Mesodermal cell (in vitro differentiated cells): ENCODE measurements at regions not wholly inside any gene's neighbourhood (a gene's known extent, or its start where the extent isn't known, plus 50 kb on each side); places are given as distances from the start of the nearest gene placed in this dataset.
A peak's percentile ranks its signal among the peaks of the same experiment; 100 is the strongest.
"Not testable (repeated sequence)": the region's sequence is repeated elsewhere in the genome, so short reads cannot be mapped to it uniquely, and the experiment has no call there.

Experiments used
- H3K27ac ChIP-seq: 2 replicates; pipeline ENCODE4 v1.7.0; 2013; ENCODE audit warnings: mild to moderate bottlenecking, low read depth, low read length, moderate library complexity; ENCODE audit not compliant: severe bottlenecking
- H3K36me3 ChIP-seq: 2 replicates; pipeline ENCODE4 v1.7.1; 2013; ENCODE audit warnings: mild to moderate bottlenecking, low read length, moderate library complexity; ENCODE audit not compliant: control insufficient read depth, insufficient read depth
- H3K4me1 ChIP-seq: one replicate; pipeline ENCODE4 v1.7.1; 2013; ENCODE audit warnings: mild to moderate bottlenecking, low read length; ENCODE audit not compliant: insufficient read depth, control insufficient read depth, poor library complexity, severe bottlenecking
- H3K4me3 ChIP-seq: 2 replicates; pipeline ENCODE4 v1.7.0; 2013; ENCODE audit warnings: low read length, control low read depth, mild to moderate bottlenecking; ENCODE audit not compliant: insufficient read depth, poor library complexity, severe bottlenecking; ENCODE audit errors: extremely low read depth
- H3K9me3 ChIP-seq: 2 replicates; pipeline ENCODE4 v1.7.1; 2013; ENCODE audit warnings: mild to moderate bottlenecking, low read length, moderate library complexity; ENCODE audit not compliant: control insufficient read depth
- WGBS, 2 experiments: methylation state at CpG; one replicate each; pipeline ENCODE4 v1.1.5; 2013; ENCODE audit warnings: missing lambda C conversion rate in 2 of 2; ENCODE audit not compliant: insufficient coverage in 2 of 2; 5-methylcytosine and 5-hydroxymethylcytosine counted together

DNA sequence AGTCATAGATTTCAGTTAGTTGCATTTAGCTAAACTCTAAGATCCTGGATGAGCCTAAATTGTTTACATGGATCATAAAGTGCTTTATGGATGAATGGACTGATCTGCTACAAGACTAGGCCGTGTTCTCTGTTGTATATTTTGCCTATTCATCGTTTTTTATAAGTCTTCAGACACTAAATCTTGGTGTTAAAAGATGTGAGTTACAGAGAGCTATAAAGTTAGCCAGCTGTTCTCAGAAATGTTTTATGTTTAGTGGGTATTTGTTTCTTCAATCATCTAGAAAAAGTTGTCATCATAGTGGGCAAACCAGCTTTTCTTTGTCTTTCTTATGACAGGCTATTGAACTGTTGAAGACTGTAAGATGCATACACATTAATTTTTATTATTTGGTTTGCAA is 585.8 kb upstream of the SEMA6A start:
- WGBS, 2 experiments: 86% methylated on average over 1 of the region's 2 CpGs; no CpG with 5 or more reads in 1 of the 2 experiments
- Histone ChIP-seq H3K9me3 (no peaks in the 10 kb centered on the region), H3K36me3 (no peaks in the 10 kb centered on the region)

DNA sequence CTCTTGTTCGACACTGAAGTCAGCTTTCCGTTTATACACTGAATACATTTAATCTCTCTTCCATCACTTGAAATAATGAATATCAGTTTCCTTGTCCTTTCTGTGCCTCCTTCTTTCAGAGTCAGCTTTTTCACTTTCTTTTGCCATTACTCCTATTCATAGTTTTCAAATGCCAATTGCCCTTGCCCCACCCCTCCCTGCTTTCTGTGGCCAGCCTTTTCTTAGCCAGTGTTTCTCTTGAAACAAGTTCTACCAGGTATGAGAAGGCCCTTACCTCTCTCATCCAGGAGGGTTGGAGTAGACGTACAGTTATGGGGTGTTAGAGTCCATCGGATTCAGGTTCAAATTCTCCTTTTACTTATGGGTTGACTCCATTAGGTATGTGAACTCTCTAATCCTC is 574.7 kb upstream of the SEMA6A start:
- no peak overlapping the region for H3K27ac ChIP-seq
- H3K9me3 ChIP-seq: no peaks in the 10 kb centered on the region
- no peak overlapping the region for H3K4me3 ChIP-seq
- no peaks in the 10 kb centered on the region for H3K36me3 ChIP-seq
- H3K4me1 ChIP-seq: no peaks in the 10 kb centered on the region
- 100% methylated on average over 2 of the region's 4 CpGs; no CpG with 5 or more reads in 1 of the 2 experiments for WGBS, 2 experiments

More for the DNA sequence above, 585.8 kb upstream of the SEMA6A start:
- H3K4me3 ChIP-seq: no peak overlapping the region
- no peaks in the 10 kb centered on the region for H3K4me1 ChIP-seq
- H3K27ac ChIP-seq: no peak overlapping the region

DNA sequence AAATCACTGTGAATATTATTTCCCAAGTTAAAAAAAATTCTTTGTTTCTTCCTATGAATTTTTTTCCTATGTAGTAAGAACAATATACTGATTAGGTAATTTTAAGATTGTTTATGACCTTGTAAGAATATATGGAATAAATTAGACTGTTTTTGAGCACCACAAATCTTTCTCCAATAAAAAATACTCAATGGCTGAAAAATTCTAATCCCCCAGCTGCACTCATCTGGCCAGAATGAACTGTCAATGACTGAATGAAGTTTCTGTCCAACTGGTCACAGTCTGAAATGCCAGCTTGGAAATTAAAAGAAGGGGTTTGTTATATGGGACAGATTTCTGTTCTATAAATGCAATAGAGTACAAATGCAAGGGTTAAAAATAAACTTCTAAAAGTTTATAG is 569.5 kb upstream of the SEMA6A start:
- H3K4me1 ChIP-seq: peaks cover 7% of the 10 kb centered on the region
- H3K36me3 ChIP-seq: no peaks in the 10 kb centered on the region
- no peak overlapping the region for H3K4me3 ChIP-seq
- H3K9me3 ChIP-seq: no peaks in the 10 kb centered on the region
- H3K27ac ChIP-seq: no peak overlapping the region

DNA sequence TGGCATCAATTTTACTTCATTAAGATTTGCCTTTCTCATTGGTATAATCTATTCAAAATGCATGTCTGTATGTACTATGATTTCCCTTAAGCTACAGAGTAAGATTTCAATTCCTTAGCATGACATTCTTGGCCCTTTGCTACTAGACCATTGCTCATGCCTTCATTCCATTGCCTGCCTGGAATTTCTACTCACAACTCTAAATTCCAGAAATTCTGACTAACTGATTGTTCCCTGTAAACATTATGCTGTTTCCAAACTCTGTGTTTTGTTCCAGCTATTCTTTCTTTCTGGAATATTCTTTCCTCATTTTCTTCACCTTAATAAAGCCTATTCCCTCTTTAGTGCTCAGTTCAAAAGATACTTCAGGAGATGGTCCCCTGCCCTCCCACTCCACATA is 568.8 kb upstream of the SEMA6A start:
- Histone ChIP-seq H3K4me1 (peaks cover 7% of the 10 kb centered on the region), H3K36me3 (no peaks in the 10 kb centered on the region), H3K4me3 (no peak overlapping the region), H3K9me3 (no peaks in the 10 kb centered on the region), H3K27ac (peak overlapping the region; percentile 26)

DNA sequence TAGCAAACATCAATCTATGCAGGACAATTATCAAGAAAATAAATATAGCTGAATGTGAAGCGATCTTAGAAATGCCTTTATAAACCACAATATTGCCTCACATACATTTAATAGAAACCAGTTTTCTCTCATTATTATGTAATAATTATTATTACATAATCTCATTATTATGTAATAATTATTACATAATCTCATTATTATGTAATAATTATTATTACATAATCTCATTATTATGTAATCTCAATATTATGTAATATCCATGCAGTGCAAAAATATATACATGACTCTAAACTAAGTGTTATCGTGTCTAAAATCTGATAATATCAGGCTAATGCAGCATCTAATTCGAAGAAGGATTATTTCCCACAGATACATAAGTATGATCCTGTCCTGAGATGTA is 563.9 kb upstream of the SEMA6A start:
- H3K27ac ChIP-seq: no peak overlapping the region
- WGBS, 2 experiments: no CpG with 5 or more reads among the region's 3 CpGs
- no peak overlapping the region for H3K4me3 ChIP-seq
- peaks cover 7% of the 10 kb centered on the region for H3K4me1 ChIP-seq
- no peaks in the 10 kb centered on the region for H3K36me3 ChIP-seq
- no peaks in the 10 kb centered on the region for H3K9me3 ChIP-seq

DNA sequence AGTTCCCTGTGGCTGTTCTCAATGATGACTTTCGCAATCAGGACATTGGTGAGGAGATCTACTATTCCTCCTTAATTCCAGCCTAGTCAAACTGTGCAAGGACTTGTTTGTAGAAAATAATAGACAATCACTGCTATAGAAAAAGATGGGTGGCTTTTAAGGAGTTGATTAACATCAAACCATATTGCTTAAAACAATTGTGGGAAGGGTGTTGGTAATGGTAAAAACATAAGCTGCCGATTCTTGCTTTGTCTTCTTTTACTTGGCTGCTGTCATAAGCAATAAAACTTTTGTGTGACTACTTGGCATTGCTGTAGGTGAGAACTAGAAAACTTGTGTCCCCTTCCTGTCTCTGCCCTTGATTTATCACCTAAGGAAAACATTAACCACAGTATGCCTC is 561.2 kb upstream of the SEMA6A start:
- Histone ChIP-seq H3K4me3 (no peak overlapping the region), H3K4me1 (peaks cover 3% of the 10 kb centered on the region), H3K27ac (no peak overlapping the region), H3K9me3 (no peaks in the 10 kb centered on the region), H3K36me3 (no peaks in the 10 kb centered on the region)
- 80 to 83% methylated on average over 1 to 2 of the region's 2 CpGs for WGBS, 2 experiments

DNA sequence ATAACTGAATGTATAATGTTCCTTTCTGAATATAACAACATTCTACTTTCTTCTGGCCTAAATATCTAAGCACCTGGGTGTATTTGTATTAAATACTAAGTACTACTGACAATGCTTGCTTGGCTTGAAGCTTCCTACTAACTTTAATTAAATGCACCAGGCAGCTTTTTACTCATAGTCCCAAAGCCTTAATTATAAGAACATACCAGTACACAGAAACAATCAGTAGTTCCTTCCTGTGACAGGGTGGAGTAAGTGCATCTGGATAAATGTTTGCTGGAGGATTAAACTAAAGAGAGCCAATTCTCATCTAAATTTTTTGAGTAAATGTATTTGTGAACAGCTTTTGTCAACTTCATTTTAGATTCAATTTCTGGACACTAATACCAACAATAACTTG is 558.6 kb upstream of the SEMA6A start:
- H3K27ac ChIP-seq: no peak overlapping the region
- no peak overlapping the region for H3K4me3 ChIP-seq
- H3K36me3 ChIP-seq: no peaks in the 10 kb centered on the region
- H3K4me1 ChIP-seq: peaks cover 3% of the 10 kb centered on the region
- H3K9me3 ChIP-seq: no peaks in the 10 kb centered on the region

DNA sequence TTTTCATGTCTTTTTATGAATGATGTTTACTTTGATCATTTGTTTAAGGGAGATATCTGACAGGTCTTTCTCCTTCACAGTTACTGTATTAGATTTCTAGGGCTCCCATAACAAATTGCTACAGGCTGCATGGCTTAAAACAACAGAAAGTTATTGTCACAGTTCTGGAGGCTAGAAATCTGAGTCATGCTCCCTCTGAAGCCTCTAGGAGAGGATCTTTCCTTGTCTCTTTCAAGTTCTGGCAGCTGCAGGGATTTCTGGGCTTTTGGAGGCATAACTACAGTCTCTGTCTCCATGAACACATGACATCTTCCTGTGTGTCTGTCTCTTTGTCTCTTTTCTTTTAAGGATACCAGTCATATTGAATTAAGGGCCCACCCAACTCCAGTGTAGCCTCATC is 557.3 kb upstream of the SEMA6A start:
- Histone ChIP-seq H3K27ac (no peak overlapping the region), H3K36me3 (no peaks in the 10 kb centered on the region), H3K4me3 (no peak overlapping the region), H3K4me1 (peaks cover 3% of the 10 kb centered on the region), H3K9me3 (no peaks in the 10 kb centered on the region)

DNA sequence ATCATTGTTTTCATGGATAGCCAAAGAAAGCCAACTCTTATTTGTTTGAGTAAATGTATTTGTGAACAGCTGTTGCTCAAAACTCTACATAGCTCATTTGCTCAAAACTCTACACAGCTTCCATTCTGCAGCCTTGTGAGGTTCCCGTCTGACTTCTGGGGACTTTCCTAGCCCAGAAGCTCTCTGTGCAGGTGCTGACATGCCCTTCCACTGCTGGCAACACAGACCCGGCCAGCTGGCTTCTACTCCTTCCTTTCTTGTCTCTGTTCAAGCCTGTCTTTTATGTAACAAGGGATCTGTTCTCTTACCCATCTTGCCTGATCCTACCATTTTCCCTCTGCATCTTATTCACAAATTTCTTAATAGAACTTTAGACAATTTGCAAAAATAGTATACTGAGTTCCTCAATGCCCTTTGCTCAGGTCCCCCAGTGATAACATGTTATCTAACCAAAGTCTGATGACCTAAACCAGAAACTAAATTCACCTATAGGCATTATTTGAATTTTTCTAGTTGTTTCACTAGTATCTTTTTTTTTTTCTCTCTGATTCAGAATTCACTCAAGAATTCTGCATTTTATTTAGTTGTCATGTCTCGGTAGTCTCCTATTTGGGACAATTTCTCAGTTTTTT is 556.5 kb upstream of the SEMA6A start:
- Histone ChIP-seq H3K4me3 (no peak overlapping the region), H3K36me3 (no peaks in the 10 kb centered on the region), H3K4me1 (peaks cover 3% of the 10 kb centered on the region), H3K27ac (no peak overlapping the region), H3K9me3 (no peaks in the 10 kb centered on the region)
- WGBS, 2 experiments: 84 to 88% methylated on average over 2 of the region's 3 CpGs

DNA sequence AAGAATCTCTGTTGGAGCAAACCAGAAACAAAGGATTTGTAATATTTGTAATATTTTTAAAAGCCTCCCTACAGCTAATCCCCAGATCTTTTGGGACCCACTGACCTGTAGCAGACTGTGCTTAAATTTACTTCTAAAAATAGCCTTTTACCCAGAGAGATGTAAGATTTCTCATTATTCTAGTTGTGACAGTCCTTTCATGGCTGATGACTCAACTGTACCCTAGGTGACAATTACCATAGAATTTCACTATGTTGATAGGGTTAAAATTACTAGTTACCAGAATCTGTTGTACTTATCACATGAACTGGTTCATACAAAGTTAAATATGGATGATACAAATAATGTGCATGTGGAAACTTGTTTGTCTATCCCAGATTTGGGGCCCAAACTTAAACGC is 543.9 kb upstream of the SEMA6A start:
- 100% methylated on average over 1 of the region's 1 CpG; no CpG with 5 or more reads in 1 of the 2 experiments for WGBS, 2 experiments
- Histone ChIP-seq H3K4me1 (no peaks in the 10 kb centered on the region), H3K27ac (no peak overlapping the region), H3K36me3 (no peaks in the 10 kb centered on the region), H3K9me3 (no peaks in the 10 kb centered on the region), H3K4me3 (no peak overlapping the region)

DNA sequence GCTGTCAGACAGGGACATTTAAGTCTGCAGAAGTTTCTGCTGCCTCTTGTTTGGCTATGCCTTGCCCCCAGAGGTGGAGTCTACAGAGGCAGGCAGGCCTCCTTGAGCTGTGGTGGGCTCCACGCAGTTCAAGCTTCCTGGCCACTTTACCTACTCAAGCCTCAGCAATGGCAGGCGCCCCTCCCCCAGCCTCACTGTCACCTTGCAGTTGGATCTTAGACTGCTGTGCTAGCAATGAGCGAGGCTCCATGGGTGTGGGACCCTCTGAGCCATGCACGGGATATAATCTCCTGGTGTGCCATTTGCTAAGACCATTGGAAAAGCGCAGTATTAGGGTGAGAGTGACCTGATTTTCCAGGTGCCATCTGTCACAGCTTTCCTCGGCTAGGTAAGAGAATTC is 542.7 kb upstream of the SEMA6A start:
- H3K27ac ChIP-seq, H3K9me3 ChIP-seq, H3K4me1 ChIP-seq, H3K36me3 ChIP-seq, H3K4me3 ChIP-seq: not testable (repeated sequence)
- WGBS, 2 experiments: 90% methylated on average over 5 of the region's 6 CpGs

DNA sequence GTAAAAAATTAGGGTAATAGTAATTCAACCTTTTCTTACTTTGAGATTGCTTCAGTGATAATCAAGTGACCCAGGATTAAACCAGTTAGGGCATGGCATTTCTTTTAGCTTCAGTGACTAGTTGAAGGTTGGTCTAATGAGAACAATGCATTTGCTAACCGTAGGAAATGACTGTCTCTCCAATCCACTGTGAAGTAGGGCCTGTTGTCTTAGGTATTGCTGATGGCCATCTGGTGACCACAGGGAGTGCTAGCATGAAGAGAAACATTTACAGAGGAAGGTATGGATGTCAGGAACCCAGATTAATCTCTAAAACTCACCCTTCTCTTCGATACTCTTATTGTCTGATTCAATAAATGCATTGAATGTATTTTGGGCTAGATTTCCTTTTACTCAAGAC is 535.9 kb upstream of the SEMA6A start:
- WGBS, 2 experiments: 50 to 86% methylated on average over 1 of the region's 2 CpGs
- no peak overlapping the region for H3K27ac ChIP-seq
- H3K4me3 ChIP-seq: no peak overlapping the region
- peaks cover 3% of the 10 kb centered on the region for H3K4me1 ChIP-seq
- H3K36me3 ChIP-seq: no peaks in the 10 kb centered on the region
- H3K9me3 ChIP-seq: no peaks in the 10 kb centered on the region
